ENCODE measurements at regions not wholly inside any gene's neighbourhood (a gene's known extent, or its start where the extent isn't known, plus 50 kb on each side); places are given as distances from the start of the nearest gene placed in this dataset.

GRCh38 chr17:74028354-74029116 is 174.9 kb upstream of the RPL38 start:
- no peak overlapping the region for H3K4me3 ChIP-seq (ENCODE audit: low read length)
- no peak for ATAC-seq
- no peaks in the 10 kb centered on the region for H3K36me3 ChIP-seq (ENCODE audit: control insufficient read depth in 2 of 3, insufficient read depth in 3 of 3, low read length in 3 of 3)
- ChIA-PET CTCF (no interaction called here), POLR2A (no interaction called here)
- no peaks in the 10 kb centered on the region for H3K9me3 ChIP-seq (ENCODE audit: control insufficient read depth in 2 of 3, low read length in 3 of 3)
- Mint-ChIP-seq H3K27me3 (peaks cover 0 to 8% (median 2%) of the 10 kb centered on the region in 5 donors), H3K36me3 (no peaks in the 10 kb centered on the region), H3K4me3 (no peak overlapping the region), H3K4me1 (no peaks in the 10 kb centered on the region), H3K27ac (no peak overlapping the region), H3K9me3 (no peaks in the 10 kb centered on the region)
- no peaks in the 10 kb centered on the region for H3K27me3 ChIP-seq (ENCODE audit: control insufficient read depth in 2 of 2, insufficient read depth in 2 of 2, low read length in 2 of 2)
- DNase-seq: no peak
- H3K4me1 ChIP-seq (ENCODE audit: control insufficient read depth in 2 of 2, insufficient read depth in 2 of 2, low read length in 2 of 2): no peaks in the 10 kb centered on the region
- intact Hi-C loops (cut with micrococcal nuclease): no loop called here
- no peak overlapping the region for H3K27ac ChIP-seq (ENCODE audit: low read depth, low read length)

- intact Hi-C loops (cut with micrococcal nuclease): no loop called here
- CTCF ChIA-PET: no interaction called here
- Mint-ChIP-seq H3K4me1 (no peaks in the 10 kb centered on the region), H3K4me3 (no peak overlapping the region), H3K27me3 (peaks cover 0 to 11% (median 0%) of the 10 kb centered on the region in 5 donors), H3K36me3 (no peaks in the 10 kb centered on the region), H3K9me3 (no peaks in the 10 kb centered on the region), H3K27ac (peak overlapping the region in 1 of 9 donors; percentile 63)
- Histone ChIP-seq H3K9me3 (ENCODE audit: control insufficient read depth in 2 of 3, low read length in 3 of 3) (no peaks in the 10 kb centered on the region), H3K27me3 (ENCODE audit: control insufficient read depth in 2 of 2, insufficient read depth in 2 of 2, low read length in 2 of 2) (no peaks in the 10 kb centered on the region), H3K27ac (ENCODE audit: low read depth, low read length) (no peak overlapping the region), H3K4me1 (ENCODE audit: control insufficient read depth in 2 of 2, insufficient read depth in 2 of 2, low read length in 2 of 2) (no peaks in the 10 kb centered on the region), H3K4me3 (ENCODE audit: low read length) (no peak overlapping the region), H3K36me3 (ENCODE audit: control insufficient read depth in 2 of 3, insufficient read depth in 3 of 3, low read length in 3 of 3) (no peaks in the 10 kb centered on the region)
- DNase-seq (no peak), ATAC-seq (no peak)
- POLR2A ChIA-PET: no interaction called here
Observed at GRCh38 chr17:74031316-74032090, 172.0 kb upstream of the RPL38 start.

- H3K36me3 Mint-ChIP-seq: no peaks in the 10 kb centered on the region
- no peak for ATAC-seq
- POLR2A ChIA-PET: no interaction called here
- H3K4me1 ChIP-seq (ENCODE audit: control insufficient read depth in 2 of 2, insufficient read depth in 2 of 2, low read length in 2 of 2): no peaks in the 10 kb centered on the region
- H3K9me3 ChIP-seq (ENCODE audit: control insufficient read depth in 2 of 3, low read length in 3 of 3): no peaks in the 10 kb centered on the region
- H3K27ac Mint-ChIP-seq: no peak overlapping the region
- CTCF ChIA-PET: no interaction called here
- peaks cover 0 to 11% (median 0%) of the 10 kb centered on the region in 5 donors for H3K27me3 Mint-ChIP-seq
- H3K4me1 Mint-ChIP-seq: no peaks in the 10 kb centered on the region
- H3K27ac ChIP-seq (ENCODE audit: low read depth, low read length): no peak overlapping the region
- no peaks in the 10 kb centered on the region for H3K36me3 ChIP-seq (ENCODE audit: control insufficient read depth in 2 of 3, insufficient read depth in 3 of 3, low read length in 3 of 3)
- no peak overlapping the region for H3K4me3 ChIP-seq (ENCODE audit: low read length)
- no peaks in the 10 kb centered on the region for H3K9me3 Mint-ChIP-seq
- no peak overlapping the region for H3K4me3 Mint-ChIP-seq
- DNase-seq: no peak
- H3K27me3 ChIP-seq (ENCODE audit: control insufficient read depth in 2 of 2, insufficient read depth in 2 of 2, low read length in 2 of 2): no peaks in the 10 kb centered on the region
- intact Hi-C loops (cut with micrococcal nuclease): no loop called here
Observed at GRCh38 chr17:74032222-74032621, 171.3 kb upstream of the RPL38 start.

- H3K36me3 Mint-ChIP-seq: no peaks in the 10 kb centered on the region
- no peaks in the 10 kb centered on the region for H3K36me3 ChIP-seq (ENCODE audit: control insufficient read depth in 2 of 3, insufficient read depth in 3 of 3, low read length in 3 of 3)
- no peaks in the 10 kb centered on the region for H3K4me1 ChIP-seq (ENCODE audit: control insufficient read depth in 2 of 2, insufficient read depth in 2 of 2, low read length in 2 of 2)
- no peaks in the 10 kb centered on the region for H3K4me1 Mint-ChIP-seq
- H3K9me3 ChIP-seq (ENCODE audit: control insufficient read depth in 2 of 3, low read length in 3 of 3): no peaks in the 10 kb centered on the region
- intact Hi-C loops (cut with micrococcal nuclease): no loop called here
- peaks cover 0 to 3% (median 0%) of the 10 kb centered on the region in 5 donors for H3K27me3 Mint-ChIP-seq
- H3K27me3 ChIP-seq (ENCODE audit: control insufficient read depth in 2 of 2, insufficient read depth in 2 of 2, low read length in 2 of 2): no peaks in the 10 kb centered on the region
- H3K4me3 ChIP-seq (ENCODE audit: low read length): no peak overlapping the region
- DNase-seq (no peak), ATAC-seq (no peak)
- H3K4me3 Mint-ChIP-seq: no peak overlapping the region
- H3K27ac Mint-ChIP-seq: no peak overlapping the region
- ChIA-PET CTCF (no interaction called here), POLR2A (no interaction called here)
- no peaks in the 10 kb centered on the region for H3K9me3 Mint-ChIP-seq
- H3K27ac ChIP-seq (ENCODE audit: low read depth, low read length): no peak overlapping the region
Observed at GRCh38 chr17:74037320-74037719, 166.2 kb upstream of the RPL38 start.

- Mint-ChIP-seq H3K36me3 (no peaks in the 10 kb centered on the region), H3K27ac (no peak overlapping the region), H3K4me1 (peaks cover 0 to 2% (median 0%) of the 10 kb centered on the region in 7 donors), H3K4me3 (no peak overlapping the region), H3K27me3 (peaks cover 0 to 1% (median 0%) of the 10 kb centered on the region in 5 donors), H3K9me3 (no peaks in the 10 kb centered on the region)
- DNase-seq (no peak), ATAC-seq (no peak)
- Histone ChIP-seq H3K36me3 (ENCODE audit: control insufficient read depth in 2 of 3, insufficient read depth in 3 of 3, low read length in 3 of 3) (no peaks in the 10 kb centered on the region), H3K4me3 (ENCODE audit: low read length) (no peak overlapping the region), H3K9me3 (ENCODE audit: control insufficient read depth in 2 of 3, low read length in 3 of 3) (no peaks in the 10 kb centered on the region), H3K27me3 (ENCODE audit: control insufficient read depth in 2 of 2, insufficient read depth in 2 of 2, low read length in 2 of 2) (no peaks in the 10 kb centered on the region), H3K4me1 (ENCODE audit: control insufficient read depth in 2 of 2, insufficient read depth in 2 of 2, low read length in 2 of 2) (no peaks in the 10 kb centered on the region), H3K27ac (ENCODE audit: low read depth, low read length) (no peak overlapping the region)
- intact Hi-C loops (cut with micrococcal nuclease): no loop called here
- ChIA-PET CTCF (no interaction called here), POLR2A (no interaction called here)
Observed at GRCh38 chr17:74040291-74040690, 163.2 kb upstream of the RPL38 start.

- no peaks in the 10 kb centered on the region for H3K36me3 ChIP-seq (ENCODE audit: control insufficient read depth in 2 of 3, insufficient read depth in 3 of 3, low read length in 3 of 3)
- H3K27me3 Mint-ChIP-seq: no peaks in the 10 kb centered on the region
- ChIA-PET CTCF (no interaction called here), POLR2A (no interaction called here)
- no peak overlapping the region for H3K4me3 ChIP-seq (ENCODE audit: low read length)
- no peaks in the 10 kb centered on the region for H3K9me3 Mint-ChIP-seq
- H3K36me3 Mint-ChIP-seq: no peaks in the 10 kb centered on the region
- ATAC-seq (no peak), DNase-seq (no peak)
- H3K27ac ChIP-seq (ENCODE audit: low read depth, low read length): no peak overlapping the region
- H3K27me3 ChIP-seq (ENCODE audit: control insufficient read depth in 2 of 2, insufficient read depth in 2 of 2, low read length in 2 of 2): no peaks in the 10 kb centered on the region
- no peak overlapping the region for H3K27ac Mint-ChIP-seq
- H3K4me1 Mint-ChIP-seq: peaks cover 0 to 2% (median 0%) of the 10 kb centered on the region in 7 donors
- no peaks in the 10 kb centered on the region for H3K9me3 ChIP-seq (ENCODE audit: control insufficient read depth in 2 of 3, low read length in 3 of 3)
- H3K4me3 Mint-ChIP-seq: no peak overlapping the region
- intact Hi-C loops (cut with micrococcal nuclease): no loop called here
- H3K4me1 ChIP-seq (ENCODE audit: control insufficient read depth in 2 of 2, insufficient read depth in 2 of 2, low read length in 2 of 2): no peaks in the 10 kb centered on the region
Observed at GRCh38 chr17:74040729-74041128, 162.7 kb upstream of the RPL38 start.
